ENCODE measurements at regions not wholly inside any gene's neighbourhood (a gene's known extent, or its start where the extent isn't known, plus 50 kb on each side); places are given as distances from the start of the nearest gene placed in this dataset.

DNA sequence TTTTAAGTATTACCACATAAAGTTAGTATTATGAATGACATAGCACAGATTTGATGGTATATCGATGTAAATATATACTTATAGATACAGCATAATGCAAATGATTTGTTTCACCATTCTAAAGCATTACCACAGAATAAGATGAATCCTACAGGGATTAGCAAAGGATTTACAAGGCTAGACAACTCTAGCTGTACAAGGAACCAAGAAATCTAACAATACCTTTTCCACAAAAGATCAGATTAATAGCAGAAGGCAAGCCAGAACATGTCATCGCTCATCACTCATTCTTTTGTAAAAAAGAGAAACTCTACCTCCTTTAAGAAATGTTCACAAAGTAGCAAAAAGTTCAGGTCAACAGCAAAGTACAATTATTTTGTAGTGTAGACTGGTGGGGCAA, 105.1 kb upstream of the ANK3 start:
- TF ChIP-seq, protein P1, sequence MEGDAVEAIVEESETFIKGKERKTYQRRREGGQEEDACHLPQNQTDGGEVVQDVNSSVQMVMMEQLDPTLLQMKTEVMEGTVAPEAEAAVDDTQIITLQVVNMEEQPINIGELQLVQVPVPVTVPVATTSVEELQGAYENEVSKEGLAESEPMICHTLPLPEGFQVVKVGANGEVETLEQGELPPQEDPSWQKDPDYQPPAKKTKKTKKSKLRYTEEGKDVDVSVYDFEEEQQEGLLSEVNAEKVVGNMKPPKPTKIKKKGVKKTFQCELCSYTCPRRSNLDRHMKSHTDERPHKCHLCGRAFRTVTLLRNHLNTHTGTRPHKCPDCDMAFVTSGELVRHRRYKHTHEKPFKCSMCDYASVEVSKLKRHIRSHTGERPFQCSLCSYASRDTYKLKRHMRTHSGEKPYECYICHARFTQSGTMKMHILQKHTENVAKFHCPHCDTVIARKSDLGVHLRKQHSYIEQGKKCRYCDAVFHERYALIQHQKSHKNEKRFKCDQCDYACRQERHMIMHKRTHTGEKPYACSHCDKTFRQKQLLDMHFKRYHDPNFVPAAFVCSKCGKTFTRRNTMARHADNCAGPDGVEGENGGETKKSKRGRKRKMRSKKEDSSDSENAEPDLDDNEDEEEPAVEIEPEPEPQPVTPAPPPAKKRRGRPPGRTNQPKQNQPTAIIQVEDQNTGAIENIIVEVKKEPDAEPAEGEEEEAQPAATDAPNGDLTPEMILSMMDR (IDR thresholded peaks at IDR 0.05) = no peak
- no peak for TF ChIP-seq POLR2A (IDR thresholded peaks at IDR 0.05; ENCODE audit: low read depth)

Measured in esophagus muscularis mucosa (tissue), 3 donors.